Calu3 (cell line): ENCODE measurements at regions not wholly inside any gene's neighbourhood (a gene's known extent, or its start where the extent isn't known, plus 50 kb on each side); places are given as distances from the start of the nearest gene placed in this dataset.

Experiments
- BruUV-seq: library from RNA; stranded (reverse); fragments of 400-500 nt; replicated peaks from 2 replicates; lab custom pipeline; 2021; lab: Mats Ljungman, UMichigan
- CTCF ChIA-PET: fragments of 300-600 bp; sonication (Branson Sonifier 250); formaldehyde crosslinking; loops from one replicate; lab custom pipeline; 2022; ENCODE audit warnings: antibody characterized with exemption; lab: Charles Lee
- DNase-seq: peaks from one replicate; pipeline ENCODE4 v3.0.0; 2022
- H3K27ac Mint-ChIP-seq: one replicate; pipeline ENCODE4 v1.8.0; 2022; ENCODE audit warnings: mixed read lengths; ENCODE audit not compliant: unreplicated experiment
- H3K27me3 Mint-ChIP-seq: one replicate; pipeline ENCODE4 v1.8.0; 2022; ENCODE audit warnings: mixed read lengths; ENCODE audit not compliant: unreplicated experiment
- H3K36me3 Mint-ChIP-seq: one replicate; pipeline ENCODE4 v1.8.0; 2022; ENCODE audit warnings: mild to moderate bottlenecking, moderate library complexity, mixed read lengths; ENCODE audit not compliant: insufficient read depth, unreplicated experiment
- H3K4me1 Mint-ChIP-seq: one replicate; pipeline ENCODE4 v1.8.0; 2022; ENCODE audit warnings: mild to moderate bottlenecking, low read depth, mixed read lengths; ENCODE audit not compliant: unreplicated experiment
- H3K4me3 Mint-ChIP-seq: one replicate; pipeline ENCODE4 v1.8.0; 2022; ENCODE audit warnings: mild to moderate bottlenecking, low read depth, moderate library complexity, mixed read lengths; ENCODE audit not compliant: unreplicated experiment
- H3K9me3 Mint-ChIP-seq: one replicate; pipeline ENCODE4 v1.8.0; 2022; ENCODE audit warnings: low read depth, mixed read lengths; ENCODE audit not compliant: unreplicated experiment
- CTCF ChIP-seq: fragments of 200-600 bp; IDR thresholded peaks from one replicate; pipeline ENCODE4 v1.8.0; 2022; ENCODE audit warnings: antibody characterized with exemption; ENCODE audit not compliant: unreplicated experiment
- intact Hi-C: fragments of 100-400 bp; cut with micrococcal nuclease; formaldehyde crosslinking; loops from one replicate; pipeline ENCODE4 v1.10.0; 2022; ENCODE audit not compliant: unreplicated experiment

GRCh38 chr6:3524456-3524855, 67.6 kb upstream of the SLC22A23 start:
- intact Hi-C loops = no loop called here
- no peaks in the 10 kb centered on the region for H3K36me3 Mint-ChIP-seq
- TF ChIP-seq CTCF = no peak
- H3K27me3 Mint-ChIP-seq = peaks cover 29% of the 10 kb centered on the region
- no peak for DNase-seq
- CTCF ChIA-PET = no interaction called here
- H3K4me3 Mint-ChIP-seq = no peak overlapping the region
- BruUV-seq = no TSS peak
- H3K4me1 Mint-ChIP-seq = peaks cover 12% of the 10 kb centered on the region
- no peak overlapping the region for H3K27ac Mint-ChIP-seq
- no peaks in the 10 kb centered on the region for H3K9me3 Mint-ChIP-seq

- Mint-ChIP-seq H3K4me3 (no peak overlapping the region), H3K36me3 (no peaks in the 10 kb centered on the region), H3K4me1 (peaks cover 8% of the 10 kb centered on the region), H3K27ac (no peak overlapping the region), H3K27me3 (peaks cover 24% of the 10 kb centered on the region), H3K9me3 (no peaks in the 10 kb centered on the region)
- DNase-seq = no peak
- BruUV-seq = no TSS peak
- intact Hi-C loops = no loop called here
- TF ChIP-seq CTCF = no peak
- CTCF ChIA-PET = no interaction called here
Observed at GRCh38 chr6:3523966-3524365, 67.1 kb upstream of the SLC22A23 start.

- no peak for TF ChIP-seq CTCF
- Mint-ChIP-seq H3K4me3 (no peak overlapping the region), H3K36me3 (no peaks in the 10 kb centered on the region), H3K27ac (no peak overlapping the region), H3K9me3 (no peaks in the 10 kb centered on the region), H3K4me1 (peaks cover 12% of the 10 kb centered on the region), H3K27me3 (peaks cover 24% of the 10 kb centered on the region)
- intact Hi-C loops = no loop called here
- no peak for DNase-seq
- BruUV-seq = no TSS peak
- CTCF ChIA-PET = interaction anchor here (0.6 kb wide), 1 partner anchor 40 kb away, joined by 3 read pairs; no protein-coding TSS in a partner anchor
Observed at GRCh38 chr6:3523271-3523670, 66.4 kb upstream of the SLC22A23 start.

DNA sequence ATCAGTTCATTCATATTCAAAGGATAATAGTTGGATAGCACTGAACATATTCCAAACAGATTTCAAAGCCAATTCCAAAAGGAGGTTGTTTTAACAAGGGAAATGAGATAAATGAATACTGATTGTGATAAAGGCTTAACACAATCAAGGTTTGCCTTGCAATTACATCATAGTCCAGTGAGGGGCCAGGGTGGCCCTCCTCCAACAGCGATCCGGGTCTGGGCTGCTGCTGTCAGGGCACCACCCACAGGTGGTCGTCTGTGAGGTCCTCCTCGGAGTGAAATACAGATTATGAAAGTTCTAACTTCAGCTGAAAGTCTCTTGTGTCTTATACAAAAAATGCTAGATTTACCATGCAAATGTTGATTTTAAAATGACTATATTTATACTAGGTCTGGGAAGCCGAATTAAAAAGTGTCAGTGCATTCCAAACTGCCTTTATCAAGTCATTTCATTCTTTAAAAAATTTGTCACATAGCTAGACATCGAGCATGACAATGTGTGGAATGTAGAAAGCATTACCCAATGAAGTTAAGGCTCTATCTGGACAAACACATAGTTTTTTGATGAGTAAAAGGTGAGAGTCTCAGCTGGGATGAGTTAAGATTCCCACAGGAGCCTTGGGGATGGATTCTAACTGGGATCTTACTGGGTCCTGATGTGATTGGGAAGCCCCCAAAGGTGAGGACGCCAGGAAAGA, 65.9 kb upstream of the SLC22A23 start:
- intact Hi-C loops = no loop called here
- no TSS peak for BruUV-seq

More for the DNA sequence above, 65.9 kb upstream of the SLC22A23 start:
- H3K4me3 Mint-ChIP-seq = no peak overlapping the region
- peaks cover 18% of the 10 kb centered on the region for H3K4me1 Mint-ChIP-seq
- no peaks in the 10 kb centered on the region for H3K9me3 Mint-ChIP-seq
- CTCF ChIA-PET = interaction anchor here (0.6 kb wide), 1 partner anchor 40 kb away, joined by 3 read pairs; no protein-coding TSS in a partner anchor
- no peak for TF ChIP-seq CTCF
- no peak for DNase-seq
- peaks cover 24% of the 10 kb centered on the region for H3K27me3 Mint-ChIP-seq
- H3K27ac Mint-ChIP-seq = no peak overlapping the region
- H3K36me3 Mint-ChIP-seq = no peaks in the 10 kb centered on the region
